GM12874 (cell line): ENCODE measurements at regions not wholly inside any gene's neighbourhood (a gene's known extent, or its start where the extent isn't known, plus 50 kb on each side); places are given as distances from the start of the nearest gene placed in this dataset.

Experiments used
- CTCF ChIP-seq: IDR thresholded peaks from 2 replicates; pipeline ENCODE4 v1.5.1; 2011; ENCODE audit warnings: low read depth, mild to moderate bottlenecking, control low read depth, low read length, moderate library complexity; ENCODE audit not compliant: insufficient read depth

GRCh38 chrY:7979770-7980169 is 1068.2 kb upstream of the AMELY start:
- TF ChIP-seq CTCF, result no peak

GRCh38 chrY:7977301-7977700 is 1065.7 kb upstream of the AMELY start:
- no peak for TF ChIP-seq CTCF

GRCh38 chrY:7968293-7968692 is 1056.7 kb upstream of the AMELY start:
- no peak for TF ChIP-seq CTCF

GRCh38 chrY:7966916-7967315 is 1055.4 kb upstream of the AMELY start:
- TF ChIP-seq CTCF, result no peak

GRCh38 chrY:7963393-7963792 is 1051.8 kb upstream of the AMELY start:
- no peak for TF ChIP-seq CTCF

- no peak for TF ChIP-seq CTCF
These were observed 1050.8 kb upstream of the AMELY start for GRCh38 chrY:7962350-7962749.

- no peak for TF ChIP-seq CTCF
These were observed 1050.3 kb upstream of the AMELY start for GRCh38 chrY:7961811-7962210.

- TF ChIP-seq CTCF, result no peak
These were observed 1046.2 kb upstream of the AMELY start for GRCh38 chrY:7957773-7958172.
